GM23248 (cell line): ENCODE measurements at regions not wholly inside any gene's neighbourhood (a gene's known extent, or its start where the extent isn't known, plus 50 kb on each side); places are given as distances from the start of the nearest gene placed in this dataset.

ENCODE experiments used
- EZH2 ChIP-seq: fragments of 200-600 bp; sonication (generic); IDR thresholded peaks from 2 replicates; pipeline ENCODE4 v1.6.1; 2018; ENCODE audit warnings: antibody characterized with exemption, mild to moderate bottlenecking; ENCODE audit not compliant: insufficient read depth, poor library complexity, severe bottlenecking
- EZH2phosphoT487 ChIP-seq: fragments of 200-600 bp; sonication (generic); IDR thresholded peaks from 2 replicates; pipeline ENCODE4 v1.6.1; 2018; ENCODE audit warnings: antibody characterized with exemption, moderate library complexity, mild to moderate bottlenecking, low read depth; ENCODE audit not compliant: insufficient read depth

- no peak for TF ChIP-seq EZH2phosphoT487
- TF ChIP-seq EZH2 = no peak
Measured at GRCh38 chr1:87684713-87685205, 356.1 kb downstream of the LMO4 start.
